ENCODE measurements at regions not wholly inside any gene's neighbourhood (a gene's known extent, or its start where the extent isn't known, plus 50 kb on each side); places are given as distances from the start of the nearest gene placed in this dataset.

- DNase-seq (ENCODE audit: low read depth in 1 of 2, low spot score in 2 of 2) (no peak), FAIRE-seq (no peak)
- no peak overlapping the region for H2BK15ac ChIP-seq (ENCODE audit: low read length)
- no peaks in the 10 kb centered on the region for H3K23me2 ChIP-seq (ENCODE audit: low read depth, low read length)
- H2BK120ac ChIP-seq (replicated peaks; ENCODE audit: low read depth, low read length): no peak overlapping the region
- no peak overlapping the region for H4K8ac ChIP-seq (ENCODE audit: extremely low read depth, insufficient read depth, low read length)
- no peaks in the 10 kb centered on the region for H3K4me1 ChIP-seq (replicated peaks in 1 of 4; ENCODE audit: control insufficient read depth in 3 of 4, insufficient read depth in 4 of 4, low read length in 3 of 4)
- no peaks in the 10 kb centered on the region for H3K27me3 ChIP-seq (replicated peaks in 1 of 4; ENCODE audit: control insufficient read depth in 3 of 4, extremely low read depth in 1 of 4, insufficient read depth in 3 of 4, low read length in 3 of 4)
- no peak overlapping the region for H3K23ac ChIP-seq (ENCODE audit: insufficient read length)
- no peak overlapping the region for H3K4ac ChIP-seq (replicated peaks; ENCODE audit: insufficient read length, low read depth, low read length)
- no peak overlapping the region for H3K9ac ChIP-seq (replicated peaks in 1 of 4; ENCODE audit: extremely low read depth in 1 of 4, low read depth in 3 of 4, low read length in 3 of 4)
- no peak overlapping the region for H2BK20ac ChIP-seq (ENCODE audit: low read length)
- no peak overlapping the region for H3K14ac ChIP-seq (ENCODE audit: insufficient read length)
- no peaks in the 10 kb centered on the region for H4K20me1 ChIP-seq (replicated peaks in 1 of 2; ENCODE audit: control insufficient read depth in 1 of 2, insufficient read depth in 2 of 2, low read length in 2 of 2)
- H3K4me2 ChIP-seq (ENCODE audit: insufficient read depth in 1 of 2, low read depth in 2 of 2, low read length in 2 of 2): no peak overlapping the region
- no peak overlapping the region for H2AFZ ChIP-seq (ENCODE audit: low read length)
- no peak overlapping the region for H3K4me3 ChIP-seq (ENCODE audit: extremely low read depth in 1 of 4, insufficient read depth in 2 of 4, low read depth in 3 of 4, low read length in 4 of 4)
- no peaks in the 10 kb centered on the region for H3K9me3 ChIP-seq (ENCODE audit: insufficient read depth in 2 of 2, low read depth in 1 of 2, low read length in 1 of 2)
- no peak overlapping the region for H3K27ac ChIP-seq (ENCODE audit: low read depth, low read length)
- H4K91ac ChIP-seq (replicated peaks; ENCODE audit: insufficient read length, low read length): no peak overlapping the region
- no peak overlapping the region for H2AK5ac ChIP-seq (ENCODE audit: low read depth, low read length)
- no peaks in the 10 kb centered on the region for H3K79me1 ChIP-seq (ENCODE audit: low read depth, low read length)
- ChIA-PET POLR2A (ENCODE audit: partially characterized antibody) (no interaction called here), CTCF (ENCODE audit: partially characterized antibody) (no interaction called here)
- no peak overlapping the region for H4K5ac ChIP-seq (ENCODE audit: insufficient read length, low read depth, low read length)
- no peak overlapping the region for H3K56ac ChIP-seq (replicated peaks; ENCODE audit: insufficient read length, low read depth, low read length)
- no peaks in the 10 kb centered on the region for H3K79me2 ChIP-seq (ENCODE audit: control insufficient read depth in 1 of 2, insufficient read depth in 2 of 2, low read length in 2 of 2)
- H2BK12ac ChIP-seq (ENCODE audit: low read depth, low read length): no peak overlapping the region
- 17% methylated on average over 1 of the region's 1 CpG; no CpG with 5 or more reads in 1 of the 2 experiments for WGBS, 2 experiments (ENCODE audit: extremely low coverage in 1 of 2, insufficient coverage in 1 of 2, insufficient read length in 1 of 2, insufficient replicate concordance in 2 of 2, low coverage in 1 of 2, low lambda C conversion rate in 2 of 2, missing lambda C conversion rate in 1 of 2)
- no peak overlapping the region for H3K18ac ChIP-seq (ENCODE audit: extremely low read depth, low read length)
- no peak overlapping the region for H2BK5ac ChIP-seq (ENCODE audit: low read depth, low read length)
- no peak for TF ChIP-seq CREB1 (IDR thresholded peaks at IDR 0.05)
- H3K36me3 ChIP-seq (ENCODE audit: control insufficient read depth in 2 of 4, insufficient read depth in 4 of 4, low read length in 3 of 4): no peaks in the 10 kb centered on the region
Observed at GRCh38 chr6:120947111-120947510, 387.2 kb downstream of the TBC1D32 start.
